PC-3 (cell line): ENCODE measurements at regions not wholly inside any gene's neighbourhood (a gene's known extent, or its start where the extent isn't known, plus 50 kb on each side); places are given as distances from the start of the nearest gene placed in this dataset.

Experiments used
- CTCF ChIP-seq: fragments of 300-600 bp; sonication (generic); conservative IDR thresholded peaks from 2 replicates; pipeline ENCODE4 v1.5.1; 2017; ENCODE audit warnings: antibody characterized with exemption, low read depth, mild to moderate bottlenecking, low read length
- EZH2 ChIP-seq: fragments of 300-600 bp; sonication (generic); IDR thresholded peaks from one replicate; pipeline ENCODE4 v1.6.1; 2017; ENCODE audit warnings: antibody characterized with exemption, mild to moderate bottlenecking, low read length; ENCODE audit not compliant: unreplicated experiment

DNA sequence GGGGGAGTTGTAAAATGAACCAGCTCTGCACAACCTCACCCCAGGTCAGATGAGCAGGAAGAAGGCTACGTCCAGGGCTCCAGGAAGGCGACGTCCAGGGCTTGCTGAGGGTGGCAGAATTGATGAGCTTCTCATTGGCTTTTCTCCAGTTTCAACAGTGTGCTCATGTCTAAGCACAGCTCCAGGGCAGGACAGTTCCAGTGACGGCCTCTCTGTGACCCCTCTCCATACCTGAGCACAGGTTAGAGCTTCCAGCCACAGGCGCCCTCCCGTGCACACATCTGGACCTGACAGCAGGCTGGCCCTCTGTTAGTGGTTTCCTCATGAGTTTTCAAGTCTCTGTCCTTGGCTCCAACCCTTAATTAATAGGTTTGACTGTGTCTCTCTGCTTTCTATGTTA, 327.6 kb downstream of the ZNF516 start:
- no peak for TF ChIP-seq EZH2
- TF ChIP-seq CTCF, result no peak
